OCI-LY7 (cell line): ENCODE measurements at regions not wholly inside any gene's neighbourhood (a gene's known extent, or its start where the extent isn't known, plus 50 kb on each side); places are given as distances from the start of the nearest gene placed in this dataset.

Source experiments
- BruUV-seq: library from RNA; stranded (reverse); fragments of 400-500 nt; replicated peaks from 2 replicates; lab custom pipeline; 2021; lab: Mats Ljungman, UMichigan
- CTCF ChIA-PET: fragments of 300-600 bp; sonication (Branson Sonifier 250); formaldehyde crosslinking; loops from one replicate; lab custom pipeline; 2022; ENCODE audit warnings: antibody characterized with exemption; ENCODE audit not compliant: unreplicated experiment; lab: Charles Lee
- POLR2A ChIA-PET: fragments of 300-600 bp; sonication (Branson Sonifier 250); formaldehyde crosslinking; loops from one replicate; lab custom pipeline; 2022; ENCODE audit warnings: antibody characterized with exemption; lab: Charles Lee
- DNase-seq: peaks from one replicate; pipeline ENCODE4 v3.0.0-alpha.2; 2015; ENCODE audit warnings: low spot score
- H2AFZ ChIP-seq: fragments of 200-600 bp; sonication (generic), shearing (Covaris generic); 2 replicates; pipeline ENCODE4 v1.6.1; 2014; ENCODE audit warnings: mild to moderate bottlenecking, antibody characterized with exemption, low read length, moderate library complexity
- H3K27ac ChIP-seq: fragments of 200-600 bp; sonication (generic); 2 replicates; pipeline ENCODE4 v1.5.1; 2014; ENCODE audit warnings: mixed run types, low read depth, mild to moderate bottlenecking, moderate library complexity, low read length, inconsistent platforms; ENCODE audit not compliant: poor library complexity, severe bottlenecking
- H3K36me3 ChIP-seq: fragments of 200-600 bp; sonication (generic); 2 replicates; pipeline ENCODE4 v1.6.1; 2014; ENCODE audit warnings: mild to moderate bottlenecking, antibody characterized with exemption, low read length, moderate library complexity, mixed read lengths; ENCODE audit not compliant: insufficient read depth
- H3K4me1 ChIP-seq: fragments of 200-600 bp; sonication (generic); 2 replicates; pipeline ENCODE4 v1.5.1; 2014; ENCODE audit warnings: mild to moderate bottlenecking, low read length; ENCODE audit not compliant: insufficient read depth, poor library complexity, severe bottlenecking
- H3K4me2 ChIP-seq: fragments of 200-600 bp; sonication (generic); 2 replicates; pipeline ENCODE4 v1.6.1; 2014; ENCODE audit warnings: mild to moderate bottlenecking, low read length
- H3K4me3 ChIP-seq: fragments of 200-600 bp; sonication (generic); 2 replicates; pipeline ENCODE4 v1.5.1; 2014; ENCODE audit warnings: mild to moderate bottlenecking, low read depth, low read length; ENCODE audit not compliant: poor library complexity, severe bottlenecking
- H3K79me2 ChIP-seq: fragments of 200-600 bp; sonication (generic); 2 replicates; pipeline ENCODE4 v1.6.1; 2016; ENCODE audit warnings: low read depth, mild to moderate bottlenecking, low read length, moderate library complexity, mixed read lengths; ENCODE audit not compliant: insufficient read depth
- H3K9me2 ChIP-seq: fragments of 200-600 bp; sonication (generic); 2 replicates; pipeline ENCODE4 v1.6.1; 2016; ENCODE audit warnings: mild to moderate bottlenecking, low read length, mixed read lengths; ENCODE audit not compliant: insufficient read depth
- H3K9me3 ChIP-seq: fragments of 200-600 bp; sonication (generic); 2 replicates; pipeline ENCODE4 v1.6.1; 2014; ENCODE audit warnings: mild to moderate bottlenecking, mixed run types, low read length, mixed read lengths
- H4K20me1 ChIP-seq: fragments of 200-600 bp; sonication (generic); 2 replicates; pipeline ENCODE4 v1.6.1; 2014; ENCODE audit warnings: mild to moderate bottlenecking, antibody characterized with exemption, low read length, moderate library complexity, mixed read lengths; ENCODE audit not compliant: insufficient read depth
- EZH2phosphoT487 ChIP-seq: fragments of 200-600 bp; sonication (generic); IDR thresholded peaks from 2 replicates; pipeline ENCODE4 v1.6.1; 2018; ENCODE audit warnings: low read depth, borderline replicate concordance, mild to moderate bottlenecking, mixed run types, antibody characterized with exemption, low read length, moderate library complexity, mixed read lengths
- intact Hi-C: fragments of 100-400 bp; cut with micrococcal nuclease; formaldehyde crosslinking; loops from one replicate; pipeline ENCODE4 v1.10.0; 2022; ENCODE audit not compliant: unreplicated experiment
- TF ChIP-seq, protein P1 (sequence below): fragments of 200-600 bp; sonication (generic); conservative IDR thresholded peaks from 2 replicates; pipeline ENCODE4 v1.5.1; 2014; ENCODE audit warnings: mild to moderate bottlenecking, antibody characterized with exemption, low read length, moderate library complexity, mixed read lengths

- TF ChIP-seq EZH2phosphoT487: no peak
- TF ChIP-seq, protein P1, sequence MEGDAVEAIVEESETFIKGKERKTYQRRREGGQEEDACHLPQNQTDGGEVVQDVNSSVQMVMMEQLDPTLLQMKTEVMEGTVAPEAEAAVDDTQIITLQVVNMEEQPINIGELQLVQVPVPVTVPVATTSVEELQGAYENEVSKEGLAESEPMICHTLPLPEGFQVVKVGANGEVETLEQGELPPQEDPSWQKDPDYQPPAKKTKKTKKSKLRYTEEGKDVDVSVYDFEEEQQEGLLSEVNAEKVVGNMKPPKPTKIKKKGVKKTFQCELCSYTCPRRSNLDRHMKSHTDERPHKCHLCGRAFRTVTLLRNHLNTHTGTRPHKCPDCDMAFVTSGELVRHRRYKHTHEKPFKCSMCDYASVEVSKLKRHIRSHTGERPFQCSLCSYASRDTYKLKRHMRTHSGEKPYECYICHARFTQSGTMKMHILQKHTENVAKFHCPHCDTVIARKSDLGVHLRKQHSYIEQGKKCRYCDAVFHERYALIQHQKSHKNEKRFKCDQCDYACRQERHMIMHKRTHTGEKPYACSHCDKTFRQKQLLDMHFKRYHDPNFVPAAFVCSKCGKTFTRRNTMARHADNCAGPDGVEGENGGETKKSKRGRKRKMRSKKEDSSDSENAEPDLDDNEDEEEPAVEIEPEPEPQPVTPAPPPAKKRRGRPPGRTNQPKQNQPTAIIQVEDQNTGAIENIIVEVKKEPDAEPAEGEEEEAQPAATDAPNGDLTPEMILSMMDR: no peak
- H2AFZ ChIP-seq: no peak overlapping the region
- DNase-seq: no peak
- H4K20me1 ChIP-seq: no peaks in the 10 kb centered on the region
- no peaks in the 10 kb centered on the region for H3K36me3 ChIP-seq
- BruUV-seq: no TSS peak
- H3K4me3 ChIP-seq: no peak overlapping the region
- intact Hi-C loops: no loop called here
- CTCF ChIA-PET: no interaction called here
- H3K27ac ChIP-seq: no peak overlapping the region
- POLR2A ChIA-PET: no interaction called here
- no peaks in the 10 kb centered on the region for H3K79me2 ChIP-seq
- no peak overlapping the region for H3K4me2 ChIP-seq
- H3K9me2 ChIP-seq: no peaks in the 10 kb centered on the region
- H3K4me1 ChIP-seq: no peaks in the 10 kb centered on the region
- H3K9me3 ChIP-seq: no peaks in the 10 kb centered on the region
Measured at GRCh38 chr4:188812644-188813043, 673.4 kb downstream of the TRIML1 start.

DNA sequence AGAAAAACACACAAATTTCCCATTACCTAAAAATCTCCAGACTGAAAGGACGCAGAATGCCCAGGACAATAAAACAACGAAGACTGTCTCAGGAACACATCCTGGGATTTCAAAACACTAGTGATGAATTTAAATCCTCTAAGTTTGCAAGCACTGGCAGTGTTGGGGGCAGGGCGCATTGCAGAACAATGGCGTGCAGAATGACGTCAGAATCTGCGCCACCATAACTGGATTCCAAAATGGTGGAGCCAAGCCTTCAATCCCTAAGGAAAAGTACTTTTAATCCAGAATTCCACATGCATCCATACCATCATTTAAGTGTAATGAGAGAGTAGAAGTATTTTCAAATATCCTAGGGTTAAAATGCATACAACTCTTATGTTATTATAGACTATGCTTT lies 679.1 kb downstream of the TRIML1 start:
- no peak overlapping the region for H2AFZ ChIP-seq
- no TSS peak for BruUV-seq
- no peak for DNase-seq
- no peak overlapping the region for H3K4me2 ChIP-seq
- no peaks in the 10 kb centered on the region for H3K79me2 ChIP-seq
- no peaks in the 10 kb centered on the region for H3K36me3 ChIP-seq
- H3K27ac ChIP-seq: no peak overlapping the region
- no peaks in the 10 kb centered on the region for H3K9me2 ChIP-seq
- intact Hi-C loops: no loop called here
- ChIA-PET CTCF (no interaction called here), POLR2A (no interaction called here)
- no peaks in the 10 kb centered on the region for H3K4me1 ChIP-seq
- no peak overlapping the region for H3K4me3 ChIP-seq
- no peak for TF ChIP-seq EZH2phosphoT487
- TF ChIP-seq, protein P1: no peak
- H3K9me3 ChIP-seq: no peaks in the 10 kb centered on the region
- H4K20me1 ChIP-seq: no peaks in the 10 kb centered on the region

GRCh38 chr4:188819233-188819632 lies 680.0 kb downstream of the TRIML1 start:
- H2AFZ ChIP-seq: no peak overlapping the region
- no TSS peak for BruUV-seq
- H3K9me3 ChIP-seq: no peaks in the 10 kb centered on the region
- no peak overlapping the region for H3K4me2 ChIP-seq
- POLR2A ChIA-PET: no interaction called here
- no peaks in the 10 kb centered on the region for H3K4me1 ChIP-seq
- H4K20me1 ChIP-seq: no peaks in the 10 kb centered on the region
- CTCF ChIA-PET: no interaction called here
- TF ChIP-seq, protein P1: no peak
- TF ChIP-seq EZH2phosphoT487: no peak
- no peaks in the 10 kb centered on the region for H3K9me2 ChIP-seq
- H3K36me3 ChIP-seq: no peaks in the 10 kb centered on the region
- intact Hi-C loops: no loop called here
- H3K4me3 ChIP-seq: no peak overlapping the region
- no peak overlapping the region for H3K27ac ChIP-seq
- no peaks in the 10 kb centered on the region for H3K79me2 ChIP-seq
- DNase-seq: no peak
